ENCODE measurements at regions not wholly inside any gene's neighbourhood (a gene's known extent, or its start where the extent isn't known, plus 50 kb on each side); places are given as distances from the start of the nearest gene placed in this dataset.

- TF ChIP-seq CTCF (IDR thresholded peaks at IDR 0.05; ENCODE audit: low read length) (no peak), EZH2 (optimal IDR thresholded peaks at IDR 0.05; ENCODE audit: low read depth, low read length) (no peak)
Measured at GRCh38 chr6:88494401-88495140, 328.4 kb upstream of the CNR1 start.

Measured in MM.1S (cell line).